PC-3 (cell line): ENCODE measurements at regions not wholly inside any gene's neighbourhood (a gene's known extent, or its start where the extent isn't known, plus 50 kb on each side); places are given as distances from the start of the nearest gene placed in this dataset.

Experiments
- ATAC-seq: fragments of 200-7000 bp; cut with Tn5 transposase; 2 replicates; pipeline ENCODE4 v1.9.1; 2020; ENCODE audit warnings: mild to moderate bottlenecking, moderate library complexity
- BruUV-seq: library from RNA; stranded (reverse); fragments of 400-500 nt; replicated peaks from 2 replicates; lab custom pipeline; 2021; lab: Mats Ljungman, UMichigan
- CTCF ChIA-PET: fragments of 300-600 bp; sonication (Branson Sonifier 250); formaldehyde crosslinking; loops from one replicate; lab custom pipeline; 2022; ENCODE audit warnings: antibody characterized with exemption; lab: Charles Lee
- POLR2A ChIA-PET: fragments of 300-600 bp; sonication (Branson Sonifier 250); formaldehyde crosslinking; loops from one replicate; lab custom pipeline; 2022; ENCODE audit warnings: antibody characterized with exemption; ENCODE audit not compliant: unreplicated experiment; lab: Charles Lee
- DNase-seq: peaks from one replicate; pipeline ENCODE4 v3.0.0-alpha.2; 2015
- H2AFZ ChIP-seq: fragments of 300-600 bp; sonication (generic); 2 replicates; pipeline ENCODE4 v1.6.0; 2016; ENCODE audit warnings: antibody characterized with exemption, low read length
- H3F3A ChIP-seq: fragments of 300-600 bp; sonication (generic); one replicate; pipeline ENCODE4 v1.6.0; 2017; ENCODE audit warnings: antibody characterized with exemption, low read length, control low read depth, mild to moderate bottlenecking; ENCODE audit not compliant: unreplicated experiment
- H3K27ac ChIP-seq: fragments of 300-600 bp; sonication (generic); 2 replicates; pipeline ENCODE4 v1.5.1; 2016; ENCODE audit warnings: mild to moderate bottlenecking, low read length
- H3K27me3 ChIP-seq: fragments of 300-600 bp; sonication (generic); 2 replicates; pipeline ENCODE4 v1.6.1; 2016; ENCODE audit warnings: low read length, mixed read lengths
- H3K36me3 ChIP-seq: fragments of 300-600 bp; sonication (generic); 2 replicates; pipeline ENCODE4 v1.6.1; 2016; ENCODE audit warnings: low read depth, mixed run types, low read length, mixed read lengths
- H3K4me1 ChIP-seq: fragments of 300-600 bp; sonication (generic); 2 replicates; pipeline ENCODE4 v1.5.1; 2016; ENCODE audit warnings: low read length; ENCODE audit not compliant: insufficient read depth
- H3K4me2 ChIP-seq: fragments of 300-600 bp; sonication (generic); 2 replicates; pipeline ENCODE4 v1.6.0; 2016; ENCODE audit warnings: low read length
- H3K4me3 ChIP-seq: fragments of 300-600 bp; sonication (generic); 2 replicates; pipeline ENCODE4 v1.5.1; 2016; ENCODE audit warnings: mild to moderate bottlenecking, low read length, mixed read lengths
- H3K79me2 ChIP-seq: fragments of 300-600 bp; sonication (generic); 2 replicates; pipeline ENCODE4 v1.6.1; 2017; ENCODE audit warnings: low read length, mixed read lengths
- H3K9ac ChIP-seq: fragments of 300-600 bp; sonication (generic); 2 replicates; pipeline ENCODE4 v1.6.0; 2016; ENCODE audit warnings: mild to moderate bottlenecking, low read length
- H3K9me2 ChIP-seq: fragments of 300-600 bp; sonication (generic); replicated peaks from 2 replicates; pipeline ENCODE4 v1.6.1; 2016; ENCODE audit warnings: mixed run types, low read length, mixed read lengths
- H3K9me3 ChIP-seq: fragments of 300-600 bp; sonication (generic); 2 replicates; pipeline ENCODE4 v1.6.1; 2016; ENCODE audit warnings: low read length, mixed read lengths
- H4K20me1 ChIP-seq: fragments of 300-600 bp; sonication (generic); 2 replicates; pipeline ENCODE4 v1.6.1; 2016; ENCODE audit warnings: low read length, mixed read lengths
- CTCF ChIP-seq: fragments of 300-600 bp; sonication (generic); conservative IDR thresholded peaks from 2 replicates; pipeline ENCODE4 v1.5.1; 2017; ENCODE audit warnings: antibody characterized with exemption, low read depth, mild to moderate bottlenecking, low read length
- EZH2 ChIP-seq: fragments of 300-600 bp; sonication (generic); IDR thresholded peaks from one replicate; pipeline ENCODE4 v1.6.1; 2017; ENCODE audit warnings: antibody characterized with exemption, mild to moderate bottlenecking, low read length; ENCODE audit not compliant: unreplicated experiment
- EZH2phosphoT487 ChIP-seq: fragments of 300-600 bp; sonication (generic); IDR thresholded peaks from 2 replicates; pipeline ENCODE4 v1.6.1; 2018; ENCODE audit warnings: mild to moderate bottlenecking, antibody characterized with exemption, low read length, borderline replicate concordance
- intact Hi-C: fragments of 100-400 bp; cut with micrococcal nuclease; formaldehyde crosslinking; loops from 2 replicates; pipeline ENCODE4 v1.9.0; 2023

- DNase-seq (no peak), ATAC-seq (no peak)
- no peak overlapping the region for H2AFZ ChIP-seq
- H3K79me2 ChIP-seq, result no peaks in the 10 kb centered on the region
- H3K4me1 ChIP-seq, result no peaks in the 10 kb centered on the region
- no peaks in the 10 kb centered on the region for H3K36me3 ChIP-seq
- H3K4me2 ChIP-seq, result no peak overlapping the region
- H3F3A ChIP-seq, result no peaks in the 10 kb centered on the region
- no peaks in the 10 kb centered on the region for H3K27me3 ChIP-seq
- BruUV-seq, result no TSS peak
- CTCF ChIA-PET, result no interaction called here
- H3K27ac ChIP-seq, result no peak overlapping the region
- no peak overlapping the region for H3K4me3 ChIP-seq
- TF ChIP-seq EZH2 (no peak), CTCF (no peak), EZH2phosphoT487 (no peak)
- H4K20me1 ChIP-seq, result no peaks in the 10 kb centered on the region
- H3K9me3 ChIP-seq, result no peaks in the 10 kb centered on the region
- H3K9me2 ChIP-seq, result no peaks in the 10 kb centered on the region
- POLR2A ChIA-PET, result no interaction called here
- intact Hi-C loops, result no loop called here
- H3K9ac ChIP-seq, result no peak overlapping the region
These were observed 497.2 kb downstream of the MAT2B start for GRCh38 chr5:164002628-164003027.

DNA sequence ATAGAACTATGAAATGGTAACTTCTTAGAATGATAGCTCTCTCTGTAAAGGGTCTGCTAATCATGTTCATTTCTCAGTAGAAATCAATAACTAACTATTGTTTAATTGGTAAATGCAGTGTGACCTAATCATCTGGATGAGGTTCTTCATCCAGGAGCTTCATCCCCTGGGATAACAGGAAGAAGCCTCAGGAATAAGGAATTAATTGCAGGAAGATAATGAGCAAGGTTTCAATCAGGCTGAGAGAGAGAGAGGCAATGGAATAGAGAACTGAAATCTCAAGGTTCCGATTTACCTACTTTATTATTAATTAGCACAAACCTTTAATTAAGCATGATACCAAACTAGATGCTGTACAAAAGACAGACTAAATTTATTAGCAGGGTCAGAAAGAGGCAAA lies 499.7 kb downstream of the MAT2B start:
- Histone ChIP-seq H3K4me1 (no peaks in the 10 kb centered on the region), H3K79me2 (no peaks in the 10 kb centered on the region), H3K9me2 (no peaks in the 10 kb centered on the region), H3K27me3 (no peaks in the 10 kb centered on the region), H3K4me3 (no peak overlapping the region), H3K4me2 (no peak overlapping the region), H3F3A (no peaks in the 10 kb centered on the region), H2AFZ (no peak overlapping the region), H4K20me1 (no peaks in the 10 kb centered on the region), H3K27ac (no peak overlapping the region), H3K9ac (no peak overlapping the region), H3K36me3 (no peaks in the 10 kb centered on the region), H3K9me3 (no peaks in the 10 kb centered on the region)
- POLR2A ChIA-PET, result no interaction called here
- no TSS peak for BruUV-seq
- CTCF ChIA-PET, result no interaction called here
- no peak for DNase-seq
- ATAC-seq, result no peak
- intact Hi-C loops, result no loop called here
- TF ChIP-seq EZH2phosphoT487 (no peak), EZH2 (no peak), CTCF (no peak)

- DNase-seq (no peak), ATAC-seq (no peak)
- no peaks in the 10 kb centered on the region for H3K36me3 ChIP-seq
- intact Hi-C loops, result no loop called here
- H3K9me3 ChIP-seq, result no peaks in the 10 kb centered on the region
- POLR2A ChIA-PET, result no interaction called here
- no peak overlapping the region for H3K4me2 ChIP-seq
- no TSS peak for BruUV-seq
- H2AFZ ChIP-seq, result no peak overlapping the region
- H4K20me1 ChIP-seq, result no peaks in the 10 kb centered on the region
- no peaks in the 10 kb centered on the region for H3K27me3 ChIP-seq
- CTCF ChIA-PET, result no interaction called here
- no peaks in the 10 kb centered on the region for H3F3A ChIP-seq
- TF ChIP-seq EZH2 (no peak), CTCF (no peak), EZH2phosphoT487 (no peak)
- no peak overlapping the region for H3K9ac ChIP-seq
- H3K4me3 ChIP-seq, result no peak overlapping the region
- H3K9me2 ChIP-seq, result no peaks in the 10 kb centered on the region
- H3K27ac ChIP-seq, result no peak overlapping the region
- H3K4me1 ChIP-seq, result no peaks in the 10 kb centered on the region
- H3K79me2 ChIP-seq, result no peaks in the 10 kb centered on the region
These were observed 501.6 kb downstream of the MAT2B start for GRCh38 chr5:164007064-164007463.
